Activated naive CD4-positive, alpha-beta T cell treated with anti-CD3 and anti-CD28 coated beads for 36 hours (primary cell): ENCODE measurements at regions not wholly inside any gene's neighbourhood (a gene's known extent, or its start where the extent isn't known, plus 50 kb on each side); places are given as distances from the start of the nearest gene placed in this dataset.

Experiments
- CTCF ChIA-PET: fragments of 350-600 bp; sonication (Branson Sonifier 250); formaldehyde crosslinking; loops from one replicate; lab custom pipeline; 2021; ENCODE audit warnings: antibody characterized with exemption; lab: Charles Lee
- DNase-seq: peaks from one replicate; pipeline ENCODE4 v3.0.0-alpha.2; 2020
- H3K27ac Mint-ChIP-seq: one replicate; pipeline ENCODE4 v1.8.0; 2021; ENCODE audit warnings: mild to moderate bottlenecking, mixed read lengths
- H3K27me3 Mint-ChIP-seq: one replicate; pipeline ENCODE4 v1.8.0; 2021; ENCODE audit warnings: low read depth, mixed read lengths
- H3K36me3 Mint-ChIP-seq: one replicate; pipeline ENCODE4 v1.8.0; 2021; ENCODE audit warnings: low read depth, mixed read lengths
- H3K4me1 Mint-ChIP-seq: one replicate; pipeline ENCODE4 v1.8.0; 2021; ENCODE audit warnings: low read depth, mixed read lengths
- H3K4me3 Mint-ChIP-seq: one replicate; pipeline ENCODE4 v1.8.0; 2021; ENCODE audit warnings: mild to moderate bottlenecking, moderate library complexity, mixed read lengths
- H3K9me3 Mint-ChIP-seq: one replicate; pipeline ENCODE4 v1.8.0; 2021; ENCODE audit warnings: mixed read lengths
- intact Hi-C: fragments of 100-400 bp; cut with micrococcal nuclease; formaldehyde crosslinking; loops from one replicate; pipeline ENCODE4 v1.15.1; 2023

- Mint-ChIP-seq H3K27me3 (no peaks in the 10 kb centered on the region), H3K4me1 (no peaks in the 10 kb centered on the region), H3K9me3 (no peaks in the 10 kb centered on the region), H3K4me3 (no peak overlapping the region), H3K27ac (no peak overlapping the region), H3K36me3 (no peaks in the 10 kb centered on the region)
- no peak for DNase-seq
- CTCF ChIA-PET, result no interaction called here
- intact Hi-C loops, result no loop called here
These were observed 184.3 kb upstream of the APCDD1 start for GRCh38 chr18:10270151-10270571.

- no peaks in the 10 kb centered on the region for H3K9me3 Mint-ChIP-seq
- H3K27me3 Mint-ChIP-seq, result no peaks in the 10 kb centered on the region
- no peak overlapping the region for H3K27ac Mint-ChIP-seq
- no peak for DNase-seq
- no peak overlapping the region for H3K4me3 Mint-ChIP-seq
- CTCF ChIA-PET, result no interaction called here
- intact Hi-C loops, result no loop called here
- no peaks in the 10 kb centered on the region for H3K36me3 Mint-ChIP-seq
- no peaks in the 10 kb centered on the region for H3K4me1 Mint-ChIP-seq
These were observed 183.0 kb upstream of the APCDD1 start for GRCh38 chr18:10271481-10271880.

GRCh38 chr18:10274301-10274700 lies 180.1 kb upstream of the APCDD1 start:
- H3K27ac Mint-ChIP-seq, result no peak overlapping the region
- no peak for DNase-seq
- intact Hi-C loops, result no loop called here
- no peaks in the 10 kb centered on the region for H3K36me3 Mint-ChIP-seq
- H3K4me1 Mint-ChIP-seq, result no peaks in the 10 kb centered on the region
- no peaks in the 10 kb centered on the region for H3K27me3 Mint-ChIP-seq
- CTCF ChIA-PET, result no interaction called here
- no peaks in the 10 kb centered on the region for H3K9me3 Mint-ChIP-seq
- H3K4me3 Mint-ChIP-seq, result no peak overlapping the region

GRCh38 chr18:10275486-10275885 lies 178.9 kb upstream of the APCDD1 start:
- DNase-seq, result no peak
- Mint-ChIP-seq H3K9me3 (no peaks in the 10 kb centered on the region), H3K4me3 (no peak overlapping the region), H3K27ac (no peak overlapping the region), H3K27me3 (no peaks in the 10 kb centered on the region), H3K4me1 (no peaks in the 10 kb centered on the region), H3K36me3 (no peaks in the 10 kb centered on the region)
- intact Hi-C loops, result no loop called here
- CTCF ChIA-PET, result no interaction called here

GRCh38 chr18:10278265-10278664 lies 176.2 kb upstream of the APCDD1 start:
- Mint-ChIP-seq H3K4me1 (no peaks in the 10 kb centered on the region), H3K4me3 (no peak overlapping the region), H3K9me3 (no peaks in the 10 kb centered on the region), H3K36me3 (no peaks in the 10 kb centered on the region), H3K27ac (no peak overlapping the region), H3K27me3 (no peaks in the 10 kb centered on the region)
- intact Hi-C loops, result no loop called here
- CTCF ChIA-PET, result no interaction called here
- no peak for DNase-seq

GRCh38 chr18:10279471-10279870 lies 175.0 kb upstream of the APCDD1 start:
- no peaks in the 10 kb centered on the region for H3K36me3 Mint-ChIP-seq
- no peak for DNase-seq
- no peaks in the 10 kb centered on the region for H3K4me1 Mint-ChIP-seq
- no peak overlapping the region for H3K4me3 Mint-ChIP-seq
- H3K27ac Mint-ChIP-seq, result no peak overlapping the region
- H3K9me3 Mint-ChIP-seq, result no peaks in the 10 kb centered on the region
- intact Hi-C loops, result no loop called here
- no peaks in the 10 kb centered on the region for H3K27me3 Mint-ChIP-seq
- CTCF ChIA-PET, result interaction anchor here (1.1 kb wide), 1 partner anchor 14 kb away, joined by 3 read pairs; no protein-coding TSS in a partner anchor

GRCh38 chr18:10279905-10280644 lies 174.4 kb upstream of the APCDD1 start:
- Mint-ChIP-seq H3K36me3 (no peaks in the 10 kb centered on the region), H3K27ac (no peak overlapping the region), H3K9me3 (no peaks in the 10 kb centered on the region), H3K4me3 (no peak overlapping the region), H3K27me3 (no peaks in the 10 kb centered on the region), H3K4me1 (no peaks in the 10 kb centered on the region)
- DNase-seq, result no peak
- CTCF ChIA-PET, result interaction anchor here (1.1 kb wide), 1 partner anchor 15 kb away, joined by 3 read pairs; no protein-coding TSS in a partner anchor
- intact Hi-C loops, result no loop called here

GRCh38 chr18:10284540-10285282 lies 169.7 kb upstream of the APCDD1 start:
- H3K27me3 Mint-ChIP-seq, result no peaks in the 10 kb centered on the region
- no peaks in the 10 kb centered on the region for H3K36me3 Mint-ChIP-seq
- intact Hi-C loops, result no loop called here
- H3K9me3 Mint-ChIP-seq, result no peaks in the 10 kb centered on the region
- CTCF ChIA-PET, result interaction anchor here (0.6 kb wide), 1 partner anchor 229 kb away, joined by 3 read pairs; no protein-coding TSS in a partner anchor
- no peak overlapping the region for H3K4me3 Mint-ChIP-seq
- H3K4me1 Mint-ChIP-seq, result no peaks in the 10 kb centered on the region
- DNase-seq, result no peak
- H3K27ac Mint-ChIP-seq, result no peak overlapping the region

- intact Hi-C loops, result no loop called here
- H3K9me3 Mint-ChIP-seq, result no peaks in the 10 kb centered on the region
- no peaks in the 10 kb centered on the region for H3K4me1 Mint-ChIP-seq
- no peak overlapping the region for H3K27ac Mint-ChIP-seq
- CTCF ChIA-PET, result no interaction called here
- H3K36me3 Mint-ChIP-seq, result no peaks in the 10 kb centered on the region
- DNase-seq, result no peak
- H3K4me3 Mint-ChIP-seq, result no peak overlapping the region
- H3K27me3 Mint-ChIP-seq, result no peaks in the 10 kb centered on the region
These were observed 169.2 kb upstream of the APCDD1 start for GRCh38 chr18:10285283-10285640.

- H3K4me3 Mint-ChIP-seq, result no peak overlapping the region
- H3K36me3 Mint-ChIP-seq, result no peaks in the 10 kb centered on the region
- H3K9me3 Mint-ChIP-seq, result no peaks in the 10 kb centered on the region
- no peaks in the 10 kb centered on the region for H3K27me3 Mint-ChIP-seq
- intact Hi-C loops, result no loop called here
- DNase-seq, result no peak
- CTCF ChIA-PET, result no interaction called here
- H3K27ac Mint-ChIP-seq, result no peak overlapping the region
- H3K4me1 Mint-ChIP-seq, result no peaks in the 10 kb centered on the region
These were observed 167.8 kb upstream of the APCDD1 start for GRCh38 chr18:10286580-10287150.

GRCh38 chr18:10289251-10289650 lies 165.2 kb upstream of the APCDD1 start:
- no peak overlapping the region for H3K4me3 Mint-ChIP-seq
- no peak overlapping the region for H3K27ac Mint-ChIP-seq
- H3K27me3 Mint-ChIP-seq, result peaks cover 4% of the 10 kb centered on the region
- H3K36me3 Mint-ChIP-seq, result no peaks in the 10 kb centered on the region
- no peaks in the 10 kb centered on the region for H3K4me1 Mint-ChIP-seq
- no peak for DNase-seq
- H3K9me3 Mint-ChIP-seq, result no peaks in the 10 kb centered on the region
- CTCF ChIA-PET, result no interaction called here
- intact Hi-C loops, result no loop called here

- intact Hi-C loops, result no loop called here
- Mint-ChIP-seq H3K4me1 (no peaks in the 10 kb centered on the region), H3K27me3 (peaks cover 4% of the 10 kb centered on the region), H3K9me3 (no peaks in the 10 kb centered on the region), H3K36me3 (no peaks in the 10 kb centered on the region), H3K27ac (no peak overlapping the region), H3K4me3 (no peak overlapping the region)
- CTCF ChIA-PET, result no interaction called here
- no peak for DNase-seq
These were observed 164.3 kb upstream of the APCDD1 start for GRCh38 chr18:10289951-10290637.
